HCT116 (cell line): ENCODE measurements at regions not wholly inside any gene's neighbourhood (a gene's known extent, or its start where the extent isn't known, plus 50 kb on each side); places are given as distances from the start of the nearest gene placed in this dataset.

Experiments
- ATAC-seq: fragments of 200-7000 bp; cut with Tn5 transposase; 2 replicates; pipeline ENCODE4 v1.9.1; 2020; ENCODE audit warnings: mild to moderate bottlenecking, moderate library complexity
- BruUV-seq: library from RNA; stranded (reverse); fragments of 400-500 nt; replicated peaks from 2 replicates; lab custom pipeline; 2021; lab: Mats Ljungman, UMichigan
- CTCF ChIA-PET: fragments of 300-600 bp; sonication (Branson Sonifier 250); formaldehyde crosslinking; loops from one replicate; lab custom pipeline; 2021; ENCODE audit warnings: antibody characterized with exemption; lab: Charles Lee
- POLR2A ChIA-PET: fragments of 300-600, 350-600 bp; sonication (Branson Sonifier 250); formaldehyde crosslinking; loops from one replicate; lab custom pipeline; 2021; ENCODE audit warnings: antibody characterized with exemption; lab: Charles Lee
- RAD21 ChIA-PET, 2 experiments: fragments of 300-600 bp; sonication (Branson Sonifier 250); formaldehyde crosslinking; loops; one replicate each; lab custom pipeline; 2023; ENCODE audit warnings: low total read pairs in 2 of 2; ENCODE audit not compliant: uncharacterized antibody in 2 of 2, unreplicated experiment in 2 of 2, low non-redundant PET in 1 of 2; lab: Charles Lee
- DNase-seq: peaks from one replicate; pipeline ENCODE4 v3.0.0-alpha.2; 2010; ENCODE audit warnings: low read depth, low spot score
- H2AFZ ChIP-seq: fragments of 200-600 bp; shearing (Covaris generic), sonication (generic); 2 replicates; pipeline ENCODE4 v1.6.1; 2017; ENCODE audit warnings: low read depth, mixed run types, mixed read lengths, antibody characterized with exemption, low read length; ENCODE audit not compliant: poor library complexity, severe bottlenecking
- H3K27ac ChIP-seq: 2 replicates; pipeline ENCODE4 v1.5.1; 2012; ENCODE audit warnings: low read depth, low read length
- H3K27me3 ChIP-seq: fragments of 200-600 bp; sonication (generic); 2 replicates; pipeline ENCODE4 v1.6.1; 2016; ENCODE audit warnings: mixed run types, low read length, mixed read lengths; ENCODE audit not compliant: insufficient read depth
- H3K36me3 ChIP-seq, 2 experiments: fragments of 200-500 bp in 1 of 2; fragments of 200-600 bp in 1 of 2; sonication (Bioruptor generic) in 1 of 2; sonication (generic) in 1 of 2; 2 replicates each; pipeline versions ENCODE4 v1.5.1 to v1.6.1; 2014 to 2016; ENCODE audit warnings: low read length in 2 of 2, inconsistent platforms in 1 of 2, mixed read lengths in 1 of 2, mixed run types in 1 of 2; ENCODE audit not compliant: insufficient read depth in 2 of 2, control insufficient read depth in 1 of 2
- H3K4me1 ChIP-seq, 2 experiments: fragments of 200-600 bp in 1 of 2; sonication (generic) in 1 of 2; 2 replicates each; pipeline versions ENCODE4 v1.5.1 to v1.6.1; 2012 to 2017; ENCODE audit warnings: low read length in 2 of 2, inconsistent platforms in 1 of 2, mild to moderate bottlenecking in 1 of 2, mixed read lengths in 1 of 2, mixed run types in 1 of 2, moderate library complexity in 1 of 2; ENCODE audit not compliant: insufficient read depth in 2 of 2, control insufficient read depth in 1 of 2
- H3K4me2 ChIP-seq: fragments of 200-600 bp; sonication (generic); 2 replicates; pipeline ENCODE4 v1.6.1; 2017; ENCODE audit warnings: mixed run types, low read length, mixed read lengths
- H3K4me3 ChIP-seq, 2 experiments: fragments of 200-600 bp in 1 of 2; sonication (generic) in 1 of 2; replicated peaks in 1 of 2; 2 replicates each; pipeline ENCODE4 v1.5.1; 2011 to 2016; ENCODE audit warnings: low read length in 2 of 2, control low read depth in 1 of 2, low read depth in 1 of 2, mild to moderate bottlenecking in 1 of 2, mixed read lengths in 1 of 2, mixed run types in 1 of 2
- H3K79me2 ChIP-seq: fragments of 200-600 bp; sonication (generic); 2 replicates; pipeline ENCODE4 v1.6.1; 2017; ENCODE audit warnings: mild to moderate bottlenecking, mixed run types, low read length, moderate library complexity, mixed read lengths; ENCODE audit not compliant: insufficient read depth
- H3K9ac ChIP-seq: fragments of 200-600 bp; sonication (generic); 2 replicates; pipeline ENCODE4 v1.6.1; 2016; ENCODE audit warnings: low read length, mixed read lengths
- H3K9me2 ChIP-seq: fragments of 200-600 bp; sonication (generic), shearing (Covaris generic); 2 replicates; pipeline ENCODE4 v1.6.1; 2017; ENCODE audit warnings: mixed run types, mild to moderate bottlenecking, moderate library complexity; ENCODE audit not compliant: insufficient read depth
- H3K9me3 ChIP-seq, 2 experiments: fragments of 200-500 bp in 1 of 2; fragments of 200-600 bp in 1 of 2; sonication (Bioruptor generic) in 1 of 2; sonication (generic) in 1 of 2; 2 replicates each; pipeline ENCODE4 v1.6.1; 2014 to 2017; ENCODE audit warnings: low read length in 2 of 2, mixed read lengths in 2 of 2, inconsistent platforms in 1 of 2, low read depth in 1 of 2, mild to moderate bottlenecking in 1 of 2, mixed run types in 1 of 2, moderate library complexity in 1 of 2; ENCODE audit not compliant: control insufficient read depth in 1 of 2, insufficient read depth in 1 of 2
- H4K20me1 ChIP-seq: fragments of 200-600 bp; sonication (generic), shearing (Covaris generic); 2 replicates; pipeline ENCODE4 v1.6.1; 2017; ENCODE audit warnings: mixed run types, mild to moderate bottlenecking, moderate library complexity; ENCODE audit not compliant: insufficient read depth
- CBX3 ChIP-seq: IDR thresholded peaks from 2 replicates; pipeline ENCODE4 v1.6.1; 2012; ENCODE audit warnings: low read depth
- CEBPB ChIP-seq: IDR thresholded peaks from 2 replicates; pipeline ENCODE4 v1.6.1; 2012; ENCODE audit warnings: low read depth
- EGR1 ChIP-seq: IDR thresholded peaks from 2 replicates; pipeline ENCODE4 v1.6.1; 2012; ENCODE audit warnings: low read depth
- ELF1 ChIP-seq: IDR thresholded peaks from 2 replicates; pipeline ENCODE4 v1.6.1; 2012; ENCODE audit warnings: low read depth, borderline replicate concordance
- EZH2 ChIP-seq: fragments of 200-600 bp; sonication (generic); IDR thresholded peaks from 2 replicates; pipeline ENCODE4 v1.6.1; 2017; ENCODE audit warnings: antibody characterized with exemption, mixed run types
- EZH2phosphoT487 ChIP-seq: fragments of 200-600 bp; IDR thresholded peaks from 2 replicates; pipeline ENCODE4 v1.6.1; 2018; ENCODE audit warnings: antibody characterized with exemption, borderline replicate concordance
- JUND ChIP-seq: IDR thresholded peaks from 2 replicates; pipeline ENCODE4 v1.6.1; 2012
- POLR2AphosphoS5 ChIP-seq: IDR thresholded peaks from 2 replicates; pipeline ENCODE4 v1.6.1; 2011; ENCODE audit warnings: mild to moderate bottlenecking, low read depth, low read length, moderate library complexity
- RAD21 ChIP-seq: IDR thresholded peaks from 2 replicates; pipeline ENCODE4 v1.6.1; 2012; ENCODE audit warnings: low read depth, mild to moderate bottlenecking
- SIN3A ChIP-seq: IDR thresholded peaks from 2 replicates; pipeline ENCODE4 v1.6.1; 2012; ENCODE audit warnings: low read depth
- SP1 ChIP-seq: IDR thresholded peaks from 2 replicates; pipeline ENCODE4 v1.6.1; 2012; ENCODE audit warnings: low read depth
- SRF ChIP-seq: IDR thresholded peaks from 2 replicates; pipeline ENCODE4 v1.6.1; 2012; ENCODE audit warnings: low read depth
- YY1 ChIP-seq: IDR thresholded peaks from 2 replicates; pipeline ENCODE4 v1.6.1; 2011; ENCODE audit warnings: low read length, low read depth, moderate library complexity, mild to moderate bottlenecking; ENCODE audit not compliant: insufficient replicate concordance; ENCODE audit errors: extremely low read depth
- ZFX ChIP-seq: fragments of 450-650 bp; IDR thresholded peaks from 2 replicates; pipeline ENCODE4 v1.6.1; 2017
- ZNF274 ChIP-seq: fragments of 200-500 bp; sonication (Bioruptor generic); IDR thresholded peaks from 2 replicates; pipeline ENCODE4 v1.6.1; 2014; ENCODE audit warnings: mild to moderate bottlenecking, low read depth, low read length, inconsistent platforms
- intact Hi-C: fragments of 100-400 bp; cut with micrococcal nuclease; formaldehyde crosslinking; loops from 2 replicates; pipeline ENCODE4 v1.10.0; 2022
- TF ChIP-seq, protein P1 (sequence below): IDR thresholded peaks from 2 replicates; pipeline ENCODE4 v1.6.1; 2012
- TF ChIP-seq, protein P2 (sequence below): IDR thresholded peaks from 2 replicates; pipeline ENCODE4 v1.6.1; 2011; ENCODE audit warnings: mild to moderate bottlenecking, low read length, moderate library complexity; ENCODE audit not compliant: insufficient replicate concordance; ENCODE audit errors: extremely low read depth
- TF ChIP-seq, protein P3 (sequence below): IDR thresholded peaks from 2 replicates; pipeline ENCODE4 v1.6.1; 2012
- TF ChIP-seq, protein P4 (sequence below), 3 experiments: fragments of 200-600 bp in 1 of 3; sonication (generic) in 1 of 3; IDR thresholded peaks in 2 of 3; conservative IDR thresholded peaks in 1 of 3; 2 replicates each; pipeline ENCODE4 v1.5.1; 2012 to 2017; ENCODE audit warnings: low read depth in 2 of 3, low read length in 2 of 3, antibody characterized with exemption in 1 of 3, borderline replicate concordance in 1 of 3, control low read depth in 1 of 3, mild to moderate bottlenecking in 1 of 3, mixed read lengths in 1 of 3, mixed run types in 1 of 3, moderate library complexity in 1 of 3; ENCODE audit not compliant: insufficient read depth in 1 of 3

DNA sequence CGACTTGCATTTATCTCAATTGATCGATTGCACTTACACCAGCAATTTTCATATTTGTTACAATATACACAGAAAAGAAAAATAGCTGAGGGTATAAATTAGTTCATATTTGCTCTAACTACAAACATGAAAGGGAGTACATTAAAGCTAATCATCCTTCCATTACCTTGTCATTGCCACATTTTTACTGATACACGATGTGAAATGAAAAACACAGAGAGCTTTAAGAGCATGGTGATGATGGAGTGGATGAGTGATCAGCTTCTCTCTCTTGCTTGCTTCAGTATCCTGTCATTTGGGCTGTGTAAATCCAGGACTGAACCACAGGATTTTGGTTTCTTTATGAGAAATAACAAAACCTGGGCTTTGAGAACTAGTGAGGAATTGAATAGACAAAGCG is 1207.5 kb upstream of the GOT2 start:
- TF ChIP-seq RAD21 (no peak), JUND (no peak), ZNF274 (no peak), POLR2AphosphoS5 (no peak), EZH2phosphoT487 (no peak), YY1 (no peak), SP1 (no peak), CBX3 (no peak), EGR1 (no peak), CEBPB (no peak), ZFX (no peak), SRF (no peak), SIN3A (no peak), EZH2 (no peak), ELF1 (no peak)
- TF ChIP-seq, protein P1, sequence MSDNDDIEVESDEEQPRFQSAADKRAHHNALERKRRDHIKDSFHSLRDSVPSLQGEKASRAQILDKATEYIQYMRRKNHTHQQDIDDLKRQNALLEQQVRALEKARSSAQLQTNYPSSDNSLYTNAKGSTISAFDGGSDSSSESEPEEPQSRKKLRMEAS: no peak
- TF ChIP-seq, protein P2, sequence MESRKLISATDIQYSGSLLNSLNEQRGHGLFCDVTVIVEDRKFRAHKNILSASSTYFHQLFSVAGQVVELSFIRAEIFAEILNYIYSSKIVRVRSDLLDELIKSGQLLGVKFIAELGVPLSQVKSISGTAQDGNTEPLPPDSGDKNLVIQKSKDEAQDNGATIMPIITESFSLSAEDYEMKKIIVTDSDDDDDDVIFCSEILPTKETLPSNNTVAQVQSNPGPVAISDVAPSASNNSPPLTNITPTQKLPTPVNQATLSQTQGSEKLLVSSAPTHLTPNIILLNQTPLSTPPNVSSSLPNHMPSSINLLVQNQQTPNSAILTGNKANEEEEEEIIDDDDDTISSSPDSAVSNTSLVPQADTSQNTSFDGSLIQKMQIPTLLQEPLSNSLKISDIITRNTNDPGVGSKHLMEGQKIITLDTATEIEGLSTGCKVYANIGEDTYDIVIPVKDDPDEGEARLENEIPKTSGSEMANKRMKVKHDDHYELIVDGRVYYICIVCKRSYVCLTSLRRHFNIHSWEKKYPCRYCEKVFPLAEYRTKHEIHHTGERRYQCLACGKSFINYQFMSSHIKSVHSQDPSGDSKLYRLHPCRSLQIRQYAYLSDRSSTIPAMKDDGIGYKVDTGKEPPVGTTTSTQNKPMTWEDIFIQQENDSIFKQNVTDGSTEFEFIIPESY: no peak
- TF ChIP-seq, protein P3, sequence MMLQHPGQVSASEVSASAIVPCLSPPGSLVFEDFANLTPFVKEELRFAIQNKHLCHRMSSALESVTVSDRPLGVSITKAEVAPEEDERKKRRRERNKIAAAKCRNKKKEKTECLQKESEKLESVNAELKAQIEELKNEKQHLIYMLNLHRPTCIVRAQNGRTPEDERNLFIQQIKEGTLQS: no peak
- TF ChIP-seq, protein P4, sequence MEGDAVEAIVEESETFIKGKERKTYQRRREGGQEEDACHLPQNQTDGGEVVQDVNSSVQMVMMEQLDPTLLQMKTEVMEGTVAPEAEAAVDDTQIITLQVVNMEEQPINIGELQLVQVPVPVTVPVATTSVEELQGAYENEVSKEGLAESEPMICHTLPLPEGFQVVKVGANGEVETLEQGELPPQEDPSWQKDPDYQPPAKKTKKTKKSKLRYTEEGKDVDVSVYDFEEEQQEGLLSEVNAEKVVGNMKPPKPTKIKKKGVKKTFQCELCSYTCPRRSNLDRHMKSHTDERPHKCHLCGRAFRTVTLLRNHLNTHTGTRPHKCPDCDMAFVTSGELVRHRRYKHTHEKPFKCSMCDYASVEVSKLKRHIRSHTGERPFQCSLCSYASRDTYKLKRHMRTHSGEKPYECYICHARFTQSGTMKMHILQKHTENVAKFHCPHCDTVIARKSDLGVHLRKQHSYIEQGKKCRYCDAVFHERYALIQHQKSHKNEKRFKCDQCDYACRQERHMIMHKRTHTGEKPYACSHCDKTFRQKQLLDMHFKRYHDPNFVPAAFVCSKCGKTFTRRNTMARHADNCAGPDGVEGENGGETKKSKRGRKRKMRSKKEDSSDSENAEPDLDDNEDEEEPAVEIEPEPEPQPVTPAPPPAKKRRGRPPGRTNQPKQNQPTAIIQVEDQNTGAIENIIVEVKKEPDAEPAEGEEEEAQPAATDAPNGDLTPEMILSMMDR (IDR thresholded peaks at IDR 0.05 in 2 of 3, conservative IDR thresholded peaks at IDR 0.05 in 1 of 3; ENCODE audit: borderline replicate concordance in 1 of 3, insufficient read depth in 1 of 3, low read depth in 2 of 3, low read length in 2 of 3): no peak

More for the DNA sequence above, 1207.5 kb upstream of the GOT2 start:
- ATAC-seq: no peak
- RAD21 ChIA-PET: no interaction called here
- BruUV-seq: no TSS peak
- intact Hi-C loops: no loop called here
- Histone ChIP-seq H3K4me2 (no peak overlapping the region), H3K9me3 (peaks cover 5 to 22% of the 10 kb centered on the region in 2 experiments; a peak in 3 of 4 replicates), H4K20me1 (no peaks in the 10 kb centered on the region), H3K9me2 (no peaks in the 10 kb centered on the region), H2AFZ (no peak overlapping the region), H3K27me3 (no peaks in the 10 kb centered on the region), H3K79me2 (no peaks in the 10 kb centered on the region), H3K9ac (no peak overlapping the region), H3K27ac (no peak overlapping the region), H3K4me3 (no peak overlapping the region), H3K36me3 (no peaks in the 10 kb centered on the region), H3K4me1 (no peaks in the 10 kb centered on the region)
- DNase-seq: no peak
- CTCF ChIA-PET: no interaction called here
- POLR2A ChIA-PET: no interaction called here
